Endothelial cell of umbilical vein (primary cell): ENCODE measurements at regions not wholly inside any gene's neighbourhood (a gene's known extent, or its start where the extent isn't known, plus 50 kb on each side); places are given as distances from the start of the nearest gene placed in this dataset.
"Not testable (repeated sequence)": the region's sequence is repeated elsewhere in the genome, so short reads cannot be mapped to it uniquely, and the experiment has no call there.

Source experiments
- CTCF ChIP-seq, 2 donors: IDR thresholded peaks; 1 replicate in 1 of 2; 2 replicates in 1 of 2; pipeline ENCODE4 v1.5.1; 2011; ENCODE audit warnings: low read length in 2 of 2, mild to moderate bottlenecking in 2 of 2, moderate library complexity in 2 of 2, control low read depth in 1 of 2, inconsistent platforms in 1 of 2, low read depth in 1 of 2; ENCODE audit not compliant: insufficient read depth in 1 of 2; ENCODE audit errors: extremely low read depth in 1 of 2
- EZH2 ChIP-seq: IDR thresholded peaks from 2 replicates; pipeline ENCODE4 v1.6.1; 2012; ENCODE audit warnings: borderline replicate concordance, low read depth, mild to moderate bottlenecking, moderate library complexity, low read length, inconsistent platforms; ENCODE audit not compliant: severe bottlenecking
- MYC ChIP-seq: IDR thresholded peaks from one replicate; pipeline ENCODE4 v1.6.1; 2011; ENCODE audit warnings: mild to moderate bottlenecking, low read depth, low read length
- POLR2A ChIP-seq: IDR thresholded peaks from 2 replicates; pipeline ENCODE4 v1.6.1; 2012; ENCODE audit warnings: low read depth, mild to moderate bottlenecking, control low read depth, low read length
- POLR2AphosphoS5 ChIP-seq: IDR thresholded peaks from 2 replicates; pipeline ENCODE4 v1.6.1; 2012; ENCODE audit warnings: low read depth, mild to moderate bottlenecking, control low read depth, low read length, moderate library complexity; ENCODE audit not compliant: insufficient read depth
- TF ChIP-seq, protein P1 (sequence below): IDR thresholded peaks from 2 replicates; pipeline ENCODE4 v1.6.1; 2011; ENCODE audit not compliant: insufficient read depth, insufficient read length

DNA sequence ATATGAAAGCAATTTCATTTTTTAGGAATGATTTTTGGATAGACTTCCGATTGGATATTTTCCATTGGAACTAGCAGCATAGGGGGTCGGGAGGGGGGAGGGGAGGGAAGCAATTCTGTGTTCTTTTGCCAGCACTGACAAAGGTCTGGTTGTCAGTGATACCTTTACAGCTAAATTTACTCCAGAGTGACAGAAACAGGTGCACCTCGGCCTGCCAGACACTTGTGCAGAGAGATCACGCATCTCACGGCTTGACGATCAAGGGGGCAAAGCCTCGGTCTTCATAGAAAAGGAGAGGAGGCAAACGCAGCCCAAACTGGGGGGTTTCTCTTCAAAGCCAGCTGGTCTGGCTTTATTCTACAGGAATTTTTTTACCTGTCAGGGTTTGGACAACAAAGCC, 339.0 kb downstream of the TYW1 start:
- not testable (repeated sequence) for TF ChIP-seq CTCF (IDR thresholded peaks at IDR 0.05; ENCODE audit: extremely low read depth in 1 of 2, insufficient read depth in 1 of 2, low read depth in 1 of 2, low read length in 2 of 2); POLR2A; EZH2; POLR2AphosphoS5; MYC
- TF ChIP-seq, protein P1, sequence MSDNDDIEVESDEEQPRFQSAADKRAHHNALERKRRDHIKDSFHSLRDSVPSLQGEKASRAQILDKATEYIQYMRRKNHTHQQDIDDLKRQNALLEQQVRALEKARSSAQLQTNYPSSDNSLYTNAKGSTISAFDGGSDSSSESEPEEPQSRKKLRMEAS, result not testable (repeated sequence)
